ENCODE measurements at regions not wholly inside any gene's neighbourhood (a gene's known extent, or its start where the extent isn't known, plus 50 kb on each side); places are given as distances from the start of the nearest gene placed in this dataset.

DNA sequence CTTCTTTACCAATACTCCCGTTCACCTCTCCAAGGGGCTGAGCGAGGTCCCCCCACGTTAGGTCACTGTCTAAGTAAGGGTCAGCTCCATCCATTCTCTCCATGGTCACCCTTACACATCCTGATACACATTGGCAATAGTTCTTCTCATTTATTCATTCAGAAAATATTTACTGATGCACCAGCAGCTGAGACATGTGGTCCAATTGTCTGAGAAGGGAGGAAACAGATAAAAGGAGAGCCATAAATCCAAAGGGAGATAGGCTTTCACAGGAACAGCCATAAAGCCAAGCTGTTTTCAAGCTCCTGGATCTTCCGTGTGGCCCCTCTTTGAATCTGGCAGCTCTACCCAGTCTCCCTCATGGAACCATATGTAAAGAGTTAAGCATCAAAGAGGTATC is 121.2 kb downstream of the TXNL1 start:
- DNase-seq (ENCODE audit: low read depth, low spot score), result no peak
- Histone ChIP-seq H3K27me3 (ENCODE audit: control insufficient read depth, insufficient read depth, low read length) (peaks cover 3% of the 10 kb centered on the region), H3K4me3 (ENCODE audit: low read depth, low read length) (no peak overlapping the region), H3K27ac (ENCODE audit: low read depth, low read length) (no peak overlapping the region), H3K9me3 (ENCODE audit: control insufficient read depth, insufficient read depth, low read length) (no peaks in the 10 kb centered on the region)
- CTCF ChIA-PET, result no interaction called here
- TF ChIP-seq CTCF (IDR thresholded peaks at IDR 0.05; ENCODE audit: low read depth, low read length), result no peak
- POLR2A ChIA-PET, result no interaction called here

- TF ChIP-seq CTCF (IDR thresholded peaks at IDR 0.05; ENCODE audit: low read depth, low read length), result no peak
- no peak overlapping the region for H3K27ac ChIP-seq (ENCODE audit: low read depth, low read length)
- POLR2A ChIA-PET, result interaction anchor here (0.7 kb wide), 1 partner anchor 20 kb away, joined by 3 read pairs; no protein-coding TSS in a partner anchor
- no peak for DNase-seq (ENCODE audit: low read depth, low spot score)
- H3K27me3 ChIP-seq (ENCODE audit: control insufficient read depth, insufficient read depth, low read length), result peaks cover 3% of the 10 kb centered on the region
- H3K4me3 ChIP-seq (ENCODE audit: low read depth, low read length), result no peak overlapping the region
- CTCF ChIA-PET, result no interaction called here
- no peaks in the 10 kb centered on the region for H3K9me3 ChIP-seq (ENCODE audit: control insufficient read depth, insufficient read depth, low read length)
Measured at GRCh38 chr18:56516789-56517188, 121.6 kb downstream of the TXNL1 start.

DNA sequence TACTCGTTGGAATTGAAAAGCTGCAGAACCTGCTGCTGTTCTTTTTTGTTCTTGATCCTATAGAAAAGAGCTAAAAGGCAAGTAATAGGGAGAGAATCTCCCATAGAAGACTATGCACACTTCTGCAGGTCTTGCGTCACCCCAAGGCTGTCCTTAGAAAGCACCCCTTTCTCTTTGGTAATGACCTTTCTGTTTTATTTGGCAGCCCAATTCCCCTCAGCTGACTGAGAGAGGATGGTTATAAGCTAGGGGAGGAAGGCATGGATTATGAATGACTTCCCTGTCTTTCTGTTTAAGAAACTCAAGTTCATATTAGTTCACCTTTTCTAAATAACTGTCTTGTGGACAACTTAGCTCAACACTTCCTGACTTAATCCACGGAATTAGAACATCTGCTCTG is 122.9 kb downstream of the TXNL1 start:
- H3K27ac ChIP-seq (ENCODE audit: low read depth, low read length), result no peak overlapping the region
- DNase-seq (ENCODE audit: low read depth, low spot score), result no peak
- H3K4me3 ChIP-seq (ENCODE audit: low read depth, low read length), result no peak overlapping the region
- ChIA-PET CTCF (no interaction called here), POLR2A (no interaction called here)
- no peaks in the 10 kb centered on the region for H3K9me3 ChIP-seq (ENCODE audit: control insufficient read depth, insufficient read depth, low read length)
- peaks cover 3% of the 10 kb centered on the region for H3K27me3 ChIP-seq (ENCODE audit: control insufficient read depth, insufficient read depth, low read length)
- TF ChIP-seq CTCF (IDR thresholded peaks at IDR 0.05; ENCODE audit: low read depth, low read length), result no peak

DNA sequence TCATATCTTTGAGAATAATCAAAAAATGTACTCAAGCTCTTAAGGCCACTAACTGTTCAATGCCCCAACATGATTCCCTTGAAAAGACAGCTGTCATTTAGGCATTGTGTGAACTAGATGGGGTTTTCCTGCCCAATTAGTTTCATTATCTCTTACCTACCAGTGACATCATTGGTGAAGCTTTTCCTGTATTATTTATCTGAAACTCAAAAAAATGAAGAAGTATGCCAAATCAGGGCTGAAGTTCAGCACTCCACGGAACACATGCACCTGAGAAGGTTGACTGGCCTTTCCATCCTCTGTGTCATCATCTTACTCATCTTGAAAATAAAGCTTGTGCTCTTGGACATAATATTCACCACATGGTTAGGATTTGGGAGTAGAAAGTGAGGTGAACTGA is 126.4 kb downstream of the TXNL1 start:
- Histone ChIP-seq H3K9me3 (ENCODE audit: control insufficient read depth, insufficient read depth, low read length) (no peaks in the 10 kb centered on the region), H3K27me3 (ENCODE audit: control insufficient read depth, insufficient read depth, low read length) (no peaks in the 10 kb centered on the region), H3K4me3 (ENCODE audit: low read depth, low read length) (no peak overlapping the region), H3K27ac (ENCODE audit: low read depth, low read length) (no peak overlapping the region)
- no peak for TF ChIP-seq CTCF (IDR thresholded peaks at IDR 0.05; ENCODE audit: low read depth, low read length)
- ChIA-PET CTCF (no interaction called here), POLR2A (no interaction called here)
- DNase-seq (ENCODE audit: low read depth, low spot score), result no peak

DNA sequence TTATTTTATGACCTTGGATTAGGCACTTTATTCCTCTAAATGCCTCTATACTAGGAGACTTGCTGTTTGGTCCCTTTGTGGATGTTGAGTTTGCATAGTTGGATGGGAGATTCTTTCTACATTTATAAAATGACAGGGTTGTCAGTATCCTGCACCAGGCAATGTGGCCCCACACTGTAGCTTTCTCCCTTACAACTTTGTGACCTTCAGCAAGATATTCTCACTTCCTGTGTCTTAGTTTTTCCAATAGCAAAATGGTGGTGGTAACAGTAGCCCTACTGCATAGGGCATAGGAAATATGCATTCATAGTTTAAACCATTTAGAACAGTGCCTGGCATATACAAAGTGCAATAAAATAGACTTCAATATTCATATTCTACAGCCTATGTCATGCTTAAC is 128.3 kb downstream of the TXNL1 start:
- H3K9me3 ChIP-seq (ENCODE audit: control insufficient read depth, insufficient read depth, low read length), result no peaks in the 10 kb centered on the region
- no peak for DNase-seq (ENCODE audit: low read depth, low spot score)
- no peak overlapping the region for H3K4me3 ChIP-seq (ENCODE audit: low read depth, low read length)
- no peak for TF ChIP-seq CTCF (IDR thresholded peaks at IDR 0.05; ENCODE audit: low read depth, low read length)
- no peaks in the 10 kb centered on the region for H3K27me3 ChIP-seq (ENCODE audit: control insufficient read depth, insufficient read depth, low read length)
- no peak overlapping the region for H3K27ac ChIP-seq (ENCODE audit: low read depth, low read length)
- ChIA-PET CTCF (no interaction called here), POLR2A (no interaction called here)

All from AG04450 (cell line).